ENCODE measurements at regions not wholly inside any gene's neighbourhood (a gene's known extent, or its start where the extent isn't known, plus 50 kb on each side); places are given as distances from the start of the nearest gene placed in this dataset.

DNA sequence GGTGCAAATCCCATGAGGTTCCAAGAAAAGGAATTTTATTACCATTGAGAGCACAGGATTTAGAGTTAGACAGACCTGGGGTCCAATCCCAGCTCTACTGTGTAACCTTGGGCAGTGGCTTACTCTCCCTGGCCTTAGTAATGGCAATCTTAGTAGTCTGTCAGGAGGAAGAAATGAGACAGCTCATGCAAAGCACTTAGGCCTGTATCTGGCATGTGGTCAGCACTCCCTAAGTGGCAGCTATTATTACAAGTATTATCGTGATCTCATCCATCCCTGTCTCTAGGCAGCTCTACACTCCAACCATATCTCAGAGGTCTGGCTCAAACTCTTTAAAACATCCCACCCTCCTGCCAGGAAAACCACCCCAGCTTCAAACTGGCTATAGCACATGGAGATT, 129.6 kb upstream of the NALF2 start:
- H3K27ac ChIP-seq, result no peak overlapping the region
- DNase-seq (peak in 1 of 2 donors; percentile 28), ATAC-seq (peak in 5 of 8 donors; percentile 68 to 83 (median 75))
- H3K4me1 ChIP-seq, result no peaks in the 10 kb centered on the region
- TF ChIP-seq, protein P1, sequence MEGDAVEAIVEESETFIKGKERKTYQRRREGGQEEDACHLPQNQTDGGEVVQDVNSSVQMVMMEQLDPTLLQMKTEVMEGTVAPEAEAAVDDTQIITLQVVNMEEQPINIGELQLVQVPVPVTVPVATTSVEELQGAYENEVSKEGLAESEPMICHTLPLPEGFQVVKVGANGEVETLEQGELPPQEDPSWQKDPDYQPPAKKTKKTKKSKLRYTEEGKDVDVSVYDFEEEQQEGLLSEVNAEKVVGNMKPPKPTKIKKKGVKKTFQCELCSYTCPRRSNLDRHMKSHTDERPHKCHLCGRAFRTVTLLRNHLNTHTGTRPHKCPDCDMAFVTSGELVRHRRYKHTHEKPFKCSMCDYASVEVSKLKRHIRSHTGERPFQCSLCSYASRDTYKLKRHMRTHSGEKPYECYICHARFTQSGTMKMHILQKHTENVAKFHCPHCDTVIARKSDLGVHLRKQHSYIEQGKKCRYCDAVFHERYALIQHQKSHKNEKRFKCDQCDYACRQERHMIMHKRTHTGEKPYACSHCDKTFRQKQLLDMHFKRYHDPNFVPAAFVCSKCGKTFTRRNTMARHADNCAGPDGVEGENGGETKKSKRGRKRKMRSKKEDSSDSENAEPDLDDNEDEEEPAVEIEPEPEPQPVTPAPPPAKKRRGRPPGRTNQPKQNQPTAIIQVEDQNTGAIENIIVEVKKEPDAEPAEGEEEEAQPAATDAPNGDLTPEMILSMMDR (IDR thresholded peaks at IDR 0.05), result no peak
- no peaks in the 10 kb centered on the region for H3K36me3 ChIP-seq
- WGBS, 2 donors, result 30 to 44% methylated on average over 1 of the region's 1 CpG
- intact Hi-C loops (cut with DNase I), result no loop called here
- no peaks in the 10 kb centered on the region for H3K27me3 ChIP-seq
- H3K9me3 ChIP-seq, result peaks cover 0 to 23% (median 6%) of the 10 kb centered on the region in 11 donors
- H3K4me3 ChIP-seq, result no peak overlapping the region

- Histone ChIP-seq H3K27ac (no peak overlapping the region), H3K36me3 (no peaks in the 10 kb centered on the region), H3K27me3 (no peaks in the 10 kb centered on the region), H3K4me1 (no peaks in the 10 kb centered on the region), H3K9me3 (peaks cover 0 to 20% (median 6%) of the 10 kb centered on the region in 11 donors), H3K4me3 (no peak overlapping the region)
- ATAC-seq (no peak), DNase-seq (no peak)
- TF ChIP-seq, protein P1 (IDR thresholded peaks at IDR 0.05), result no peak
- intact Hi-C loops (cut with DNase I), result no loop called here
Measured at GRCh38 chrX:69372435-69372834, 131.7 kb upstream of the NALF2 start.

DNA sequence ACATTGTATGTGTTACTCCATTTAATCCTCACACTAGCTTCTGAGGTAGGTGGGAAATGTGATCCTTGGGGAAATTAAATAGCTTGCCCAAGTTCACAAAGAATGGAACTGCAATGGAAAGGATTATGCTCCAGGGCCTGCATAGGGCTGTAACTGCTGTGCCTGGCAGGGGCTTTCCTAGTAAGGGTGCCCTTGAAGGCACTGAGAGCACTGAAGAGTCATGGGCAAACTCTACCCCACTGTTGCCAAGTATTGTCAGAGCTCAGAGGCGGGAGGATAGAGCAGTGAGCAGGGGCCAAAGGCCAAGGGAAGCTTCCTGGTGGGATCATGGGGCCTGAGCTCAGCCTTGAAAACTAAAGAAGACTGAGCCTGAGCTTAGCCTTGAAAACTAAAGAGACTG, 133.0 kb upstream of the NALF2 start:
- Histone ChIP-seq H3K36me3 (no peaks in the 10 kb centered on the region), H3K4me1 (no peaks in the 10 kb centered on the region), H3K4me3 (no peak overlapping the region), H3K27me3 (no peaks in the 10 kb centered on the region), H3K9me3 (peaks cover 0 to 8% (median 0%) of the 10 kb centered on the region in 11 donors), H3K27ac (no peak overlapping the region)
- ATAC-seq, result peak in 2 of 8 donors; percentile 43 to 70
- WGBS, 2 donors, result 50 to 56% methylated on average over 1 of the region's 1 CpG
- TF ChIP-seq, protein P1 (IDR thresholded peaks at IDR 0.05), result no peak
- intact Hi-C loops (cut with DNase I), result no loop called here
- no peak for DNase-seq

DNA sequence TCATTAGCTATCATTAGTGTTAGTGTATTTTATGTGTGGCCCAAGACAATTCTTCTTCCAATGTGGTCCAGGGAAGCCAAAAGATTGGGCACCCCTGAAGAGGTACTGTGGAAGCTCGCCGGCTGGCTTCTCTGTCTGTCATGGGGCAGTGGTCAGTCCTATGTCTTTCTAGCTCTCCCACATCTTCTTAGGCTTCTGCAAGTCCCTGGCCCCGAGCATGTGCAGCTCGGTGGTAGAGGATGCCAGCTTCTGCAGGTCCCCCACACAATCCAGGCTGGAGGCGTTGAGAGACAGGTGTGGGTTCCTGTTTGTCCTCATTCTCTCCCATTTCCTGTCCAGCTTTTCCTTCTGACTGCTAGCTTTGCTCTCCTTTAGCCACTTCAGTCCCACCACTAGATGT, 134.1 kb upstream of the NALF2 start:
- Histone ChIP-seq H3K27me3 (no peaks in the 10 kb centered on the region), H3K9me3 (no peaks in the 10 kb centered on the region), H3K4me3 (no peak overlapping the region), H3K27ac (no peak overlapping the region), H3K36me3 (no peaks in the 10 kb centered on the region), H3K4me1 (no peaks in the 10 kb centered on the region)
- DNase-seq (no peak), ATAC-seq (no peak)
- TF ChIP-seq, protein P1 (IDR thresholded peaks at IDR 0.05), result no peak
- intact Hi-C loops (cut with DNase I), result loop anchor here in 1 of 10 donors (10.0 kb wide), 1 partner anchor 65 kb away; no protein-coding TSS in a partner anchor
- WGBS, 2 donors, result 88 to 91% methylated on average over 3 to 5 of the region's 5 CpGs

Data from heart right ventricle (tissue), 16 donors.